ENCODE measurements at regions not wholly inside any gene's neighbourhood (a gene's known extent, or its start where the extent isn't known, plus 50 kb on each side); places are given as distances from the start of the nearest gene placed in this dataset.

- no peak for TF ChIP-seq YY1 (IDR thresholded peaks at IDR 0.05)
- no peak for TF ChIP-seq MAX (IDR thresholded peaks at IDR 0.05)
- TF ChIP-seq CTCF (IDR thresholded peaks at IDR 0.05; ENCODE audit: low read depth, low read length, missing input control): no peak
- TF ChIP-seq TAF1 (conservative IDR thresholded peaks at IDR 0.05): no peak
- TF ChIP-seq GABPA (IDR thresholded peaks at IDR 0.05 in 1 of 2, conservative IDR thresholded peaks at IDR 0.05 in 1 of 2): no peak
- TF ChIP-seq ATF3 (IDR thresholded peaks at IDR 0.05): no peak
- no peak for TF ChIP-seq JUND (IDR thresholded peaks at IDR 0.05)
- TF ChIP-seq EGR1 (IDR thresholded peaks at IDR 0.05; ENCODE audit: low read depth in 2 of 2): no peak
- TF ChIP-seq SP1 (IDR thresholded peaks at IDR 0.05): no peak
- no peak for TF ChIP-seq REST (IDR thresholded peaks at IDR 0.05)
Observed at GRCh38 chr2:8134985-8135682, 546.7 kb upstream of the ID2 start.
